ENCODE measurements at regions not wholly inside any gene's neighbourhood (a gene's known extent, or its start where the extent isn't known, plus 50 kb on each side); places are given as distances from the start of the nearest gene placed in this dataset.

GRCh38 chr14:96143906-96144305 is 60.7 kb upstream of the BDKRB2 start:
- TF ChIP-seq, protein P1, sequence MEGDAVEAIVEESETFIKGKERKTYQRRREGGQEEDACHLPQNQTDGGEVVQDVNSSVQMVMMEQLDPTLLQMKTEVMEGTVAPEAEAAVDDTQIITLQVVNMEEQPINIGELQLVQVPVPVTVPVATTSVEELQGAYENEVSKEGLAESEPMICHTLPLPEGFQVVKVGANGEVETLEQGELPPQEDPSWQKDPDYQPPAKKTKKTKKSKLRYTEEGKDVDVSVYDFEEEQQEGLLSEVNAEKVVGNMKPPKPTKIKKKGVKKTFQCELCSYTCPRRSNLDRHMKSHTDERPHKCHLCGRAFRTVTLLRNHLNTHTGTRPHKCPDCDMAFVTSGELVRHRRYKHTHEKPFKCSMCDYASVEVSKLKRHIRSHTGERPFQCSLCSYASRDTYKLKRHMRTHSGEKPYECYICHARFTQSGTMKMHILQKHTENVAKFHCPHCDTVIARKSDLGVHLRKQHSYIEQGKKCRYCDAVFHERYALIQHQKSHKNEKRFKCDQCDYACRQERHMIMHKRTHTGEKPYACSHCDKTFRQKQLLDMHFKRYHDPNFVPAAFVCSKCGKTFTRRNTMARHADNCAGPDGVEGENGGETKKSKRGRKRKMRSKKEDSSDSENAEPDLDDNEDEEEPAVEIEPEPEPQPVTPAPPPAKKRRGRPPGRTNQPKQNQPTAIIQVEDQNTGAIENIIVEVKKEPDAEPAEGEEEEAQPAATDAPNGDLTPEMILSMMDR (IDR thresholded peaks at IDR 0.05; ENCODE audit: insufficient read depth, low read depth, low read length), result no peak
- TF ChIP-seq EZH2 (IDR thresholded peaks at IDR 0.05; ENCODE audit: insufficient read depth, low read length), result no peak

Data from astrocyte (in vitro differentiated cells and primary cell).